Nephron progenitor cell (in vitro differentiated cells): ENCODE measurements at regions not wholly inside any gene's neighbourhood (a gene's known extent, or its start where the extent isn't known, plus 50 kb on each side); places are given as distances from the start of the nearest gene placed in this dataset.

Experiments used
- DNase-seq: peaks from one replicate; pipeline ENCODE4 v3.0.0; 2021
- H3K27ac Mint-ChIP-seq: 2 replicates; pipeline ENCODE4 v1.8.0; 2021; ENCODE audit warnings: mild to moderate bottlenecking, moderate library complexity, mixed read lengths
- H3K27me3 Mint-ChIP-seq: 2 replicates; pipeline ENCODE4 v1.8.0; 2021; ENCODE audit warnings: mild to moderate bottlenecking, low read depth, mixed read lengths; ENCODE audit not compliant: poor library complexity
- H3K36me3 Mint-ChIP-seq: 2 replicates; pipeline ENCODE4 v1.8.0; 2021; ENCODE audit warnings: low read depth, mixed read lengths
- H3K4me1 Mint-ChIP-seq: 2 replicates; pipeline ENCODE4 v1.8.0; 2021; ENCODE audit warnings: mixed read lengths
- H3K4me3 Mint-ChIP-seq: 2 replicates; pipeline ENCODE4 v1.8.0; 2021; ENCODE audit warnings: mild to moderate bottlenecking, moderate library complexity, mixed read lengths
- H3K9me3 Mint-ChIP-seq: 2 replicates; pipeline ENCODE4 v1.8.0; 2021; ENCODE audit warnings: mild to moderate bottlenecking, moderate library complexity, mixed read lengths
- CTCF ChIP-seq: fragments of 200-600 bp; sonication (generic); IDR thresholded peaks from 2 replicates; pipeline ENCODE4 v1.5.0; 2021; ENCODE audit warnings: antibody characterized with exemption

GRCh38 chr2:14752295-14752694 lies 119.8 kb downstream of the LRATD1 start:
- H3K27me3 Mint-ChIP-seq = peaks cover 5% of the 10 kb centered on the region
- no peak overlapping the region for H3K4me3 Mint-ChIP-seq
- H3K36me3 Mint-ChIP-seq = no peaks in the 10 kb centered on the region
- no peak for DNase-seq
- no peak overlapping the region for H3K27ac Mint-ChIP-seq
- H3K4me1 Mint-ChIP-seq = no peaks in the 10 kb centered on the region
- TF ChIP-seq CTCF = no peak
- no peaks in the 10 kb centered on the region for H3K9me3 Mint-ChIP-seq

- H3K9me3 Mint-ChIP-seq = no peaks in the 10 kb centered on the region
- H3K4me1 Mint-ChIP-seq = peaks cover 7% of the 10 kb centered on the region
- H3K4me3 Mint-ChIP-seq = no peak overlapping the region
- peaks cover 5% of the 10 kb centered on the region for H3K27me3 Mint-ChIP-seq
- TF ChIP-seq CTCF = no peak
- no peak for DNase-seq
- H3K27ac Mint-ChIP-seq = no peak overlapping the region
- no peaks in the 10 kb centered on the region for H3K36me3 Mint-ChIP-seq
These were observed 123.6 kb downstream of the LRATD1 start for GRCh38 chr2:14756122-14756541.

GRCh38 chr2:14756981-14757657 lies 124.6 kb downstream of the LRATD1 start:
- H3K36me3 Mint-ChIP-seq = no peaks in the 10 kb centered on the region
- no peak for TF ChIP-seq CTCF
- no peak overlapping the region for H3K27ac Mint-ChIP-seq
- no peaks in the 10 kb centered on the region for H3K9me3 Mint-ChIP-seq
- peaks cover 5% of the 10 kb centered on the region for H3K27me3 Mint-ChIP-seq
- H3K4me3 Mint-ChIP-seq = no peak overlapping the region
- peaks cover 11% of the 10 kb centered on the region for H3K4me1 Mint-ChIP-seq
- no peak for DNase-seq

- no peak overlapping the region for H3K4me3 Mint-ChIP-seq
- H3K9me3 Mint-ChIP-seq = no peaks in the 10 kb centered on the region
- DNase-seq = no peak
- TF ChIP-seq CTCF = no peak
- no peaks in the 10 kb centered on the region for H3K36me3 Mint-ChIP-seq
- H3K27me3 Mint-ChIP-seq = peaks cover 8% of the 10 kb centered on the region
- H3K4me1 Mint-ChIP-seq = peaks cover 11% of the 10 kb centered on the region
- H3K27ac Mint-ChIP-seq = no peak overlapping the region
These were observed 126.6 kb downstream of the LRATD1 start for GRCh38 chr2:14759082-14759481.

GRCh38 chr2:14760169-14760568 lies 127.7 kb downstream of the LRATD1 start:
- no peak for DNase-seq
- Mint-ChIP-seq H3K4me1 (peaks cover 11% of the 10 kb centered on the region), H3K9me3 (no peaks in the 10 kb centered on the region), H3K4me3 (no peak overlapping the region), H3K27me3 (peaks cover 11% of the 10 kb centered on the region), H3K27ac (no peak overlapping the region), H3K36me3 (no peaks in the 10 kb centered on the region)
- no peak for TF ChIP-seq CTCF

GRCh38 chr2:14761118-14761517 lies 128.6 kb downstream of the LRATD1 start:
- Mint-ChIP-seq H3K36me3 (no peaks in the 10 kb centered on the region), H3K27me3 (peaks cover 11% of the 10 kb centered on the region), H3K9me3 (no peaks in the 10 kb centered on the region), H3K4me1 (peaks cover 11% of the 10 kb centered on the region), H3K4me3 (no peak overlapping the region), H3K27ac (peak overlapping the region; percentile 55)
- TF ChIP-seq CTCF = no peak
- no peak for DNase-seq
